ENCODE measurements at regions not wholly inside any gene's neighbourhood (a gene's known extent, or its start where the extent isn't known, plus 50 kb on each side); places are given as distances from the start of the nearest gene placed in this dataset.

DNA sequence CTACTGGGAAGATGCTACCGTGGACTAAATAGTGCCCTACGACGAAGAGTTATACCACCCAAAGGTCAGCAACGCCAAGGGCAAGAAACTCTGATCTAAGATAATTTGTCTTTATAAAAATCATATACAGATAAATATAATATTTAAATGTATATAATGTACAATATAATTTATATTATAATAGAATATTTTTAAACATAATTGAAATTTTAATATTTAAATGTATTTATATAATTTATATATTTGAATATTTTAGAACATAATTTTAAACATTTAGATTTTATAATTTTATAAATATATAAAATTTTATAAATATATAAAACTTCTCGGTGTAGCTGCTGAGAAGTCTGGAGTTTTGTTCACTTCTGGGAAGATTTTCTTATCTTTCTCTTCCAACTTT is 209.2 kb downstream of the FOXL1 start:
- Mint-ChIP-seq H3K36me3 (no peaks in the 10 kb centered on the region), H3K4me3 (no peak overlapping the region), H3K27ac (no peak overlapping the region), H3K9me3 (no peaks in the 10 kb centered on the region), H3K27me3 (peaks cover 2 to 8% of the 10 kb centered on the region in 2 donors), H3K4me1 (no peaks in the 10 kb centered on the region)
- POLR2A ChIA-PET (ENCODE audit: partially characterized antibody) = no interaction called here
- CTCF ChIA-PET (ENCODE audit: partially characterized antibody) = no interaction called here
- peaks cover 2% of the 10 kb centered on the region for H3K27me3 ChIP-seq (ENCODE audit: insufficient read depth, low read length)
- DNase-seq = no peak
- no peak overlapping the region for H3K27ac ChIP-seq (ENCODE audit: low read depth, low read length)
- H3K4me1 ChIP-seq (ENCODE audit: insufficient read depth, low read length) = no peaks in the 10 kb centered on the region
- H3K36me3 ChIP-seq (ENCODE audit: insufficient read depth, low read length) = no peaks in the 10 kb centered on the region
- H3K9me3 ChIP-seq (ENCODE audit: control insufficient read depth in 1 of 2, low read length in 2 of 2) = no peaks in the 10 kb centered on the region
- intact Hi-C loops (cut with micrococcal nuclease) = no loop called here
- H3K4me3 ChIP-seq (ENCODE audit: low read length in 2 of 2) = no peak overlapping the region

DNA sequence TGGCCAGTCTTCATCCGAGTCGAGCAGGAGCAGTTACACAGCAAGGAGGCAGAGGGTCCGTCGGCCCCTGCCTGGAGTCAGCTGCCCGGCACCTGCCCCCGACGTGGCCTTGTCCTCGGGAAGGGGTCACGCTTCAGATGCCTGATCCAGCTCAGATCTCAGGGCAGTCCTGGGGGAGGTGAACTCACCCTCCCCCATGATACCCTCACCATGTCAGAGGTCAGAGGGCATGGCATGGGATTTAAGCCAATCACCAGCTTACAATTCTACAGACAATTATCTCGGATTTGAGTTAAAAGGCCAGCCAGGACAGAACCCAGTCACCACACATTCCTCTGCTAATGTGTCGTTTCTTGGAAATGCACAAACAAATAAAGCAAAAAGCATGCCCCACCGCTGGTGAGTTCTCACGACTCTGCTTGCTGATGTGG is 211.3 kb downstream of the FOXL1 start:
- H3K27ac ChIP-seq (ENCODE audit: low read depth, low read length) = no peak overlapping the region
- no peak overlapping the region for H3K27ac Mint-ChIP-seq
- ChIA-PET CTCF (ENCODE audit: partially characterized antibody) (no interaction called here), POLR2A (ENCODE audit: partially characterized antibody) (no interaction called here)
- H3K9me3 Mint-ChIP-seq = peaks cover 0 to 2% (median 0%) of the 10 kb centered on the region in 8 donors
- H3K4me3 Mint-ChIP-seq = no peak overlapping the region
- H3K9me3 ChIP-seq (ENCODE audit: control insufficient read depth in 1 of 2, low read length in 2 of 2) = no peaks in the 10 kb centered on the region
- H3K4me3 ChIP-seq (ENCODE audit: low read length in 2 of 2) = no peak overlapping the region
- intact Hi-C loops (cut with micrococcal nuclease) = no loop called here
- no peaks in the 10 kb centered on the region for H3K4me1 ChIP-seq (ENCODE audit: insufficient read depth, low read length)
- H3K4me1 Mint-ChIP-seq = no peaks in the 10 kb centered on the region
- peaks cover 0 to 8% of the 10 kb centered on the region in 2 donors for H3K27me3 Mint-ChIP-seq
- no peaks in the 10 kb centered on the region for H3K36me3 ChIP-seq (ENCODE audit: insufficient read depth, low read length)
- H3K36me3 Mint-ChIP-seq = no peaks in the 10 kb centered on the region
- peaks cover 3% of the 10 kb centered on the region for H3K27me3 ChIP-seq (ENCODE audit: insufficient read depth, low read length)
- no peak for DNase-seq

DNA sequence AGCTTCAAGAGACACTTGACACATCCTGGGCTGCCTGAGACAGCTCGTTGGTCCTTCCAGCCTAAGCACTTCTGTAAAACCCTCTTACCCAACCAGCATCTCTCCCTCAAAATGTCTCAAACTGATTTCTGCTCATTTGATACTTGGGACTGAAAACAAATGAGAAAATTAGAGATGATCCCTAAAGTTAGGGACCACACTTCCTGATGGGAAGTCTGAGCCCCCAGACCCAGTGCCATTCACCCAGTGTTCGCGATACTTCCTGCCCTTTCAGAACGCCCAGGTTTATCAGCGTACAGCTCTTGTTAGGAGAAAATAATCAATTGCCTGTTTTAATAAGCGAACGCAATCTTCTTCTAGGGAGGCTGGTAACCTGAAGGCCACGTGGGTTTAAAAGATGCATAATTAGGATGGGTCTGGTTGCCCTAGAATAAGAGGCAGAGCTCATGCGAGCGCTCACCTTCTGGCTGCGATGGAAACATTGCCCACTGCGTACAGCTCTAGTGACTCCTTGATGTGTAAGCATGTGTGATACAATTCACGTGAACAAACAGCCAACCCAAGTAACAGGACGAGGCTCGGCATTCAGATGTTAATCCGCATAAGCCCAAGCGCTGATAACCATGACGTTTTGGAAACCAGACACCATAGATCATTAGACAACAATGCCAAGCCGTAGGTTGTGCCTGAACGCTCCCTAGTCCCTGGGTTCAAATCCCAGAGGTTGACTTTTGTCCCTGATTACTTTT is 213.1 kb downstream of the FOXL1 start:
- no peaks in the 10 kb centered on the region for H3K9me3 ChIP-seq (ENCODE audit: control insufficient read depth in 1 of 2, low read length in 2 of 2)
- CTCF ChIA-PET (ENCODE audit: partially characterized antibody) = no interaction called here
- intact Hi-C loops (cut with micrococcal nuclease) = no loop called here
- Mint-ChIP-seq H3K9me3 (peaks cover 0 to 2% (median 0%) of the 10 kb centered on the region in 8 donors), H3K27me3 (peaks cover 2 to 3% of the 10 kb centered on the region in 2 donors), H3K4me3 (no peak overlapping the region), H3K36me3 (no peaks in the 10 kb centered on the region), H3K4me1 (no peaks in the 10 kb centered on the region), H3K27ac (no peak overlapping the region)
- no peak for DNase-seq
- H3K36me3 ChIP-seq (ENCODE audit: insufficient read depth, low read length) = no peaks in the 10 kb centered on the region
- POLR2A ChIA-PET (ENCODE audit: partially characterized antibody) = no interaction called here
- no peak overlapping the region for H3K4me3 ChIP-seq (ENCODE audit: low read length in 2 of 2)
- no peaks in the 10 kb centered on the region for H3K4me1 ChIP-seq (ENCODE audit: insufficient read depth, low read length)
- no peak overlapping the region for H3K27ac ChIP-seq (ENCODE audit: low read depth, low read length)
- H3K27me3 ChIP-seq (ENCODE audit: insufficient read depth, low read length) = peaks cover 3% of the 10 kb centered on the region

DNA sequence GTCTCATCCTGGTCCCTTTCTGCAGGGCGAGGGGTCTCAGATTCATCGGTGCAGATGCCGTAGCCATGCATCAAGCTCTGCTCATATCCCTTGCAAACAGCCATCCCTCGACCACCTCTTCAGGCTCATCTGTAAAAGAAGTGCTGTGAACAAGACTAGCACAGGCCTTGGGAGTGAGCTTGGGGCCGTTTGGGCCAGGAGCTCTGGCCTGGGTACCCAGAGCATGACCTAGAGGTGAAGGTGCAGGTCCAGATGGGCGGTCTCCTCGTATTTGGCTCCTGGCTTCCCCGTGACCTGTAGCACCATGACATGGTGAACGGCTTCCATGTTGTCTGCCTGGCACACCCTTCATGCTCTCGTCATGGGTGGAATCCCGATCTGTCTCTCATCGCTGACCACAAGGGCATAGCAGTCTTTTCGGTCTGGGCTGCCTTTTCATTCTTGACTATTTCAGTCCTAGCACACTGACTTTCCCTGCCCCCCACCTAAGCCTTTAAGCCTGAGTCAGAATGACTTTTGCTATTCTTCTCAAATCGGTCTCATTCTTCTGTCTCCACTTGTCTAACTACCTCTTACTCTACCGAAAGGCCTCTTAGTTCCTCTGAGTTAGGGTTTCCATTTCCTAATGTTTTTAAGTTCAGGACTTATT is 216.0 kb downstream of the FOXL1 start:
- H3K9me3 ChIP-seq (ENCODE audit: control insufficient read depth in 1 of 2, low read length in 2 of 2) = no peaks in the 10 kb centered on the region
- H3K4me3 ChIP-seq (ENCODE audit: low read length in 2 of 2) = no peak overlapping the region
- peaks cover 3% of the 10 kb centered on the region for H3K27me3 ChIP-seq (ENCODE audit: insufficient read depth, low read length)
- no peaks in the 10 kb centered on the region for H3K36me3 Mint-ChIP-seq
- intact Hi-C loops (cut with micrococcal nuclease) = no loop called here
- no peak overlapping the region for H3K4me3 Mint-ChIP-seq
- H3K36me3 ChIP-seq (ENCODE audit: insufficient read depth, low read length) = no peaks in the 10 kb centered on the region
- POLR2A ChIA-PET (ENCODE audit: partially characterized antibody) = no interaction called here
- H3K27ac Mint-ChIP-seq = no peak overlapping the region
- peaks cover 10 to 14% of the 10 kb centered on the region in 2 donors for H3K27me3 Mint-ChIP-seq
- DNase-seq = no peak
- H3K4me1 ChIP-seq (ENCODE audit: insufficient read depth, low read length) = no peaks in the 10 kb centered on the region
- CTCF ChIA-PET (ENCODE audit: partially characterized antibody) = no interaction called here
- no peaks in the 10 kb centered on the region for H3K4me1 Mint-ChIP-seq
- H3K27ac ChIP-seq (ENCODE audit: low read depth, low read length) = no peak overlapping the region
- peaks cover 0 to 3% (median 0%) of the 10 kb centered on the region in 8 donors for H3K9me3 Mint-ChIP-seq

DNA sequence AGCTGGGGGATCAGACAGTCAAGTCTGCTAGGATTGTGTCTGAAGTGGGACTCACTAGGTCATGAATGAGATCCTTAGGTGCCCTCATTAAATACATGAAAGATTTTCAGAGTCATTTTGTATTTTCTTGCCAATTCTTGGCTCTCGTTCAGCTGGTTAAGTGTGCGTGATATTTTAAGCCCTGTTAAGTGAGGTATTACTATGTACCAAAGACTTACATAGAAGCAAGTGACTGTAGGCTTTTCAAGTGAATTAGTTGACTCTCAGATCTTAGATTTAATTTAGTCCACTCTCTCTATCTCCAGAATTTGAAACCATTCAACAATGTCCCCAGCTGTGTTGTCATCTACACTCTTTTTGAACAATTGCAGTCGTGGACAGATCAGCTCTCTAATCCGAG is 219.4 kb downstream of the FOXL1 start:
- intact Hi-C loops (cut with micrococcal nuclease) = no loop called here

DNA sequence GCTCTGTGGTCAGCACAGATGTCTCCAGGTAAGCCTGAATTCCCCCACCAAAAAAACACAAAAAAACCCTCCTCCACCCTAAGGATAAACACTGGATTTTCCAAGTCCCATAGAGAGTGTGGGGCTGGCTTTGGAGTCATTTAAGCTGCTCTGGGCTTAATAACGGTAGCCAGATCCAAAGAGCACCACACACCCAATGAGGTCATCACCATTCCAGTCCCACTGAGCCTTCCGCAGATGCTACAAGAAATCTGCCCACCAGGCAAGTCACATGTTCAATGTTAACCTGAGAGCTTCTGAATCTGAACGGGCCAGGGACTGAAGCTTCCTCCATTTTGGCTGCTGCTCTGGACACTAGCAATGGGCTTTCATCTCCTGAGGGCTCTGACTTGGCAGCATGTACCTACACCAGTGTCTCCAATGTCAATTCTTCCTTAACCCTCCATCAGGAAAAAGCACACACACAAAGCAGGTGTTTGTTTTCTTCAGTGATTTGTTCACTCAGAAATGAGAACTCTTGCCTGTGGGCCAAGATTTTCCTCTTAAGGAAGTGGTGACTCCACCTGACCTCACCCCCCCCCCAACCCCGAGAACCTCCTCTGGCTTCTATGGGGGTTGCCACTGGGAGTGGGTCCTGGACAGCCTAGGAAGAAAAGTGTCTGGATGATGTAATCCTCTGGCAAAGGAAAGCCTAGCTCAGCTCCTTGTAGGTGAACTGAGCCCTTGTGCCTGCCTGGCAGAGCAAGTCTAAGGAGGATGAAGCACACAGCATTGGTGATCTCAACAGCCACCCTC is 220.1 kb downstream of the FOXL1 start:
- intact Hi-C loops (cut with micrococcal nuclease) = no loop called here
- no peaks in the 10 kb centered on the region for H3K36me3 Mint-ChIP-seq
- H3K27ac Mint-ChIP-seq = no peak overlapping the region
- Histone ChIP-seq H3K27me3 (ENCODE audit: insufficient read depth, low read length) (no peaks in the 10 kb centered on the region), H3K4me1 (ENCODE audit: insufficient read depth, low read length) (no peaks in the 10 kb centered on the region), H3K9me3 (ENCODE audit: control insufficient read depth in 1 of 2, low read length in 2 of 2) (no peaks in the 10 kb centered on the region), H3K27ac (ENCODE audit: low read depth, low read length) (no peak overlapping the region), H3K4me3 (ENCODE audit: low read length in 2 of 2) (no peak overlapping the region), H3K36me3 (ENCODE audit: insufficient read depth, low read length) (no peaks in the 10 kb centered on the region)
- DNase-seq = no peak
- no peak overlapping the region for H3K4me3 Mint-ChIP-seq
- CTCF ChIA-PET (ENCODE audit: partially characterized antibody) = no interaction called here
- POLR2A ChIA-PET (ENCODE audit: partially characterized antibody) = no interaction called here
- peaks cover 0 to 4% (median 0%) of the 10 kb centered on the region in 8 donors for H3K9me3 Mint-ChIP-seq
- H3K27me3 Mint-ChIP-seq = peaks cover 11 to 15% of the 10 kb centered on the region in 2 donors
- H3K4me1 Mint-ChIP-seq = no peaks in the 10 kb centered on the region

More for the DNA sequence above, 219.4 kb downstream of the FOXL1 start:
- Mint-ChIP-seq H3K27me3 (peaks cover 10 to 15% of the 10 kb centered on the region in 2 donors), H3K4me1 (no peaks in the 10 kb centered on the region), H3K9me3 (peaks cover 0 to 4% (median 0%) of the 10 kb centered on the region in 8 donors), H3K36me3 (no peaks in the 10 kb centered on the region), H3K27ac (no peak overlapping the region), H3K4me3 (peak overlapping the region in 1 of 8 donors; percentile 43)
- no peaks in the 10 kb centered on the region for H3K4me1 ChIP-seq (ENCODE audit: insufficient read depth, low read length)
- no peaks in the 10 kb centered on the region for H3K36me3 ChIP-seq (ENCODE audit: insufficient read depth, low read length)
- CTCF ChIA-PET (ENCODE audit: partially characterized antibody) = no interaction called here
- DNase-seq = no peak
- no peak overlapping the region for H3K4me3 ChIP-seq (ENCODE audit: low read length in 2 of 2)
- no peaks in the 10 kb centered on the region for H3K27me3 ChIP-seq (ENCODE audit: insufficient read depth, low read length)
- POLR2A ChIA-PET (ENCODE audit: partially characterized antibody) = no interaction called here
- no peak overlapping the region for H3K27ac ChIP-seq (ENCODE audit: low read depth, low read length)
- no peaks in the 10 kb centered on the region for H3K9me3 ChIP-seq (ENCODE audit: control insufficient read depth in 1 of 2, low read length in 2 of 2)

DNA sequence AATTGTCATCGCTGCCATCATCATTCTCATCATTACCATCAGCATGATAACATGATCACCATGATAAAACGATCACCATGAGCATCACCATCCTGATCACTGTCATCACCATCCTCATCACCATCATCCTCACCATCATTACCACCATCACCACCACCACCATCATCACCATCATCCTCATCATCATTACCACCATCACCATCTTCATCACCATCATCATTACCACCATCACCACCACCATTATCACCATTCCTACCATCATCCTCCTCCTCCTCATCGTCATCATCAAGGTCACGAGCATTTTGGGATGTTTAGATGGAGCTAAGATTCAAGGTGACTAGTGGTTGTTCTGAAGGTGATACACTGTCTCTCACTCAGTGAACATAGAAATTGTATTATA is 221.0 kb downstream of the FOXL1 start:
- POLR2A ChIA-PET (ENCODE audit: partially characterized antibody) = no interaction called here
- no peak for DNase-seq
- Histone ChIP-seq H3K27ac (ENCODE audit: low read depth, low read length) (no peak overlapping the region), H3K36me3 (ENCODE audit: insufficient read depth, low read length) (no peaks in the 10 kb centered on the region), H3K4me3 (ENCODE audit: low read length in 2 of 2) (no peak overlapping the region), H3K9me3 (ENCODE audit: control insufficient read depth in 1 of 2, low read length in 2 of 2) (no peaks in the 10 kb centered on the region), H3K4me1 (ENCODE audit: insufficient read depth, low read length) (no peaks in the 10 kb centered on the region), H3K27me3 (ENCODE audit: insufficient read depth, low read length) (no peaks in the 10 kb centered on the region)
- H3K27me3 Mint-ChIP-seq = peaks cover 15% of the 10 kb centered on the region in 2 donors
- no peak overlapping the region for H3K4me3 Mint-ChIP-seq
- intact Hi-C loops (cut with micrococcal nuclease) = no loop called here
- H3K36me3 Mint-ChIP-seq = no peaks in the 10 kb centered on the region
- no peaks in the 10 kb centered on the region for H3K4me1 Mint-ChIP-seq
- H3K9me3 Mint-ChIP-seq = peaks cover 0 to 4% (median 0%) of the 10 kb centered on the region in 8 donors
- CTCF ChIA-PET (ENCODE audit: partially characterized antibody) = no interaction called here
- peak overlapping the region in 1 of 7 donors; percentile 10 for H3K27ac Mint-ChIP-seq

Measured in CD4-positive, alpha-beta memory T cell (primary cell).